ENCODE measurements at regions not wholly inside any gene's neighbourhood (a gene's known extent, or its start where the extent isn't known, plus 50 kb on each side); places are given as distances from the start of the nearest gene placed in this dataset.

- H3K4me3 Mint-ChIP-seq, result no peak overlapping the region
- H4K20me1 ChIP-seq (ENCODE audit: control insufficient read depth, insufficient read depth, insufficient read length), result no peaks in the 10 kb centered on the region
- no peak overlapping the region for H2BK20ac ChIP-seq (ENCODE audit: low read depth, low read length, poor library complexity, severe bottlenecking)
- no peaks in the 10 kb centered on the region for H3K23me2 ChIP-seq (ENCODE audit: insufficient read length, low read depth, low read length, poor library complexity, severe bottlenecking)
- peaks cover 4 to 7% (median 6%) of the 10 kb centered on the region in 3 experiments; a peak in 3 of 7 replicates for H3K36me3 Mint-ChIP-seq (ENCODE audit: insufficient read depth in 1 of 3, low read depth in 3 of 3)
- no peak overlapping the region for H3K14ac ChIP-seq (ENCODE audit: insufficient read depth, low read length)
- no peaks in the 10 kb centered on the region for H3K9me3 ChIP-seq (ENCODE audit: control insufficient read depth, low read depth, low read length)
- H3K27ac Mint-ChIP-seq, result no peak overlapping the region
- H2BK15ac ChIP-seq (ENCODE audit: low read depth, low read length), result no peak overlapping the region
- no peak for TF ChIP-seq CTCF (conservative IDR thresholded peaks at IDR 0.05)
- no peak overlapping the region for H3K18ac ChIP-seq (ENCODE audit: insufficient read length, low read depth, low read length)
- no peak for DNase-seq
- no peaks in the 10 kb centered on the region for H3K4me1 ChIP-seq (ENCODE audit: insufficient read depth, low read length)
- H2AFZ ChIP-seq (ENCODE audit: low read length), result no peak overlapping the region
- H3K4me2 ChIP-seq (ENCODE audit: insufficient read depth, insufficient read length, low read length), result no peak overlapping the region
- no peak overlapping the region for H4K91ac ChIP-seq (ENCODE audit: insufficient read length, low read depth, low read length)
- no peak overlapping the region for H3T11ph ChIP-seq (ENCODE audit: low read length)
- no peaks in the 10 kb centered on the region for H3K79me2 ChIP-seq (ENCODE audit: insufficient read depth, low read length)
- no peak overlapping the region for H2BK5ac ChIP-seq (ENCODE audit: insufficient read length, low read length)
- no peak overlapping the region for H2BK120ac ChIP-seq (ENCODE audit: low read depth, low read length, poor library complexity, severe bottlenecking)
- no peak overlapping the region for H2AK5ac ChIP-seq (ENCODE audit: insufficient read length, low read length)
- no peak overlapping the region for H3K9ac ChIP-seq (ENCODE audit: extremely low read depth, insufficient read length, low read length)
- no peak overlapping the region for H3K27ac ChIP-seq (ENCODE audit: insufficient read length, low read depth, low read length)
- H4K8ac ChIP-seq (replicated peaks; ENCODE audit: insufficient read length, low read depth, low read length), result no peak overlapping the region
- H3K56ac ChIP-seq (ENCODE audit: insufficient read length, low read depth, low read length), result no peak overlapping the region
- no peak overlapping the region for H4K5ac ChIP-seq (ENCODE audit: insufficient read length, low read depth, low read length)
- H2BK12ac ChIP-seq (ENCODE audit: insufficient read length, low read depth, low read length), result no peak overlapping the region
- H3K23ac ChIP-seq (ENCODE audit: insufficient read length, low read depth, low read length), result no peak overlapping the region
- H3K4ac ChIP-seq (ENCODE audit: low read depth, low read length), result no peak overlapping the region
- H3K9me3 Mint-ChIP-seq, result peaks cover 15 to 25% of the 10 kb centered on the region in 2 experiments
- H3K4me1 Mint-ChIP-seq, result no peaks in the 10 kb centered on the region
- no peaks in the 10 kb centered on the region for H3K27me3 ChIP-seq (ENCODE audit: insufficient read depth, low read length)
- H3K27me3 Mint-ChIP-seq (ENCODE audit: low read depth), result no peaks in the 10 kb centered on the region
- H3K79me1 ChIP-seq (ENCODE audit: insufficient read depth, low read depth, low read length, poor library complexity, severe bottlenecking), result no peaks in the 10 kb centered on the region
- no CpG with 5 or more reads among the region's 5 CpGs for WGBS (ENCODE audit: extremely low coverage, insufficient read length, low lambda C conversion rate)
These were observed 125.8 kb downstream of the C6orf118 start for GRCh38 chr6:165183496-165184140.

Measured in H9 (cell line).